Heart left ventricle (tissue), 16 donors: ENCODE measurements at regions not wholly inside any gene's neighbourhood (a gene's known extent, or its start where the extent isn't known, plus 50 kb on each side); places are given as distances from the start of the nearest gene placed in this dataset.

ENCODE experiments used
- ATAC-seq, 4 donors: fragments of 200-7000 bp; cut with Tn5 transposase; one replicate each; pipeline ENCODE4 v1.9.1; 2020 to 2022; ENCODE audit warnings: moderate library complexity in 4 of 4, mild to moderate bottlenecking in 3 of 4, moderate number of reproducible peaks in 1 of 4
- DNase-seq, 5 donors: peaks; one replicate each; pipeline ENCODE4 v3.0.0-alpha.2; 2020
- H3K27ac ChIP-seq, 12 donors: fragments of 200-600 bp; sonication (generic) in 4 of 12; one replicate each; pipeline versions ENCODE4 v1.5.0 to v1.8.0; 2016 to 2022; ENCODE audit warnings: mild to moderate bottlenecking in 2 of 12
- H3K27me3 ChIP-seq, 9 donors: fragments of 200-600 bp; sonication (generic) in 2 of 9; one replicate each; pipeline versions ENCODE4 v1.5.1 to v1.8.0; 2016 to 2022; ENCODE audit warnings: mild to moderate bottlenecking in 3 of 9
- H3K36me3 ChIP-seq, 9 donors: fragments of 200-600 bp; sonication (generic) in 2 of 9; one replicate each; pipeline versions ENCODE4 v1.5.0 to v1.8.0; 2018 to 2022; ENCODE audit warnings: mild to moderate bottlenecking in 2 of 9
- H3K4me1 ChIP-seq, 12 donors: fragments of 200-600 bp; sonication (generic) in 4 of 12; one replicate each; pipeline versions ENCODE4 v1.5.0 to v1.8.0; 2016 to 2022; ENCODE audit warnings: mild to moderate bottlenecking in 3 of 12
- H3K4me3 ChIP-seq, 12 donors: fragments of 200-600 bp; sonication (generic) in 4 of 12; one replicate each; pipeline versions ENCODE4 v1.5.0 to v1.8.0; 2017 to 2022; ENCODE audit warnings: mild to moderate bottlenecking in 9 of 12, moderate library complexity in 4 of 12
- H3K9me3 ChIP-seq, 12 donors: fragments of 200-600 bp; sonication (generic) in 4 of 12; one replicate each; pipeline versions ENCODE4 v1.5.0 to v1.8.0; 2016 to 2022; ENCODE audit warnings: mild to moderate bottlenecking in 1 of 12
- POLR2A ChIP-seq, 2 donors: fragments of 450-650 bp; IDR thresholded peaks; one replicate each; pipeline ENCODE4 v1.6.1; 2017; ENCODE audit warnings: antibody characterized with exemption in 2 of 2, mild to moderate bottlenecking in 2 of 2, moderate library complexity in 2 of 2
- WGBS, 4 donors: extraction: QIAGEN DNeasy Blood & Tissue Kit in 2 of 4; methylation state at CpG; one replicate each; pipeline versions ENCODE4 v1.1.5 to v1.1.7; 2013 to 2018; 5-methylcytosine and 5-hydroxymethylcytosine counted together
- intact Hi-C, 10 donors: fragments of 100-400 bp; cut with DNase I; formaldehyde crosslinking; loops; one replicate each; pipeline versions ENCODE4 v1.11.1 to v1.14.2; 2022
- TF ChIP-seq, protein P1 (sequence below), 12 donors: fragments of 200-600 bp; sonication (generic) in 4 of 12; IDR thresholded peaks; one replicate each; pipeline versions ENCODE4 v1.5.0 to v1.8.0; 2018 to 2022; ENCODE audit warnings: antibody characterized with exemption in 12 of 12, mild to moderate bottlenecking in 5 of 12
- donor health status: ischemic (EF 13 %, LVEDD 7.1; RV severe dilation, severe dysfunction).
- donor health status: healthy with polysubstance abuse.
- donor health status: DM: no; HTN: yes; CAD: no.
- donor health status: DM: no; HTN: no; CAD: no.
- donor health status: ischemic (EF 25% LVEDD 6.9; RV normal size, moderate dysfunction).
- donor health status: ischemic (EF 25% LVEDD 5.7; RV mildly dilated, moderate dysfunction).
- donor health status: healthy.
- donor health status: DM: yes; HTN: yes; CAD: no.
- donor health status: ischemic (EF 35%, LVEDD 5.7; RV mildly dilated, moderate dysfunction).
- donor health status: nonischemic (EF 11% LVEDD 7.7; RV severe dilation, severe dysfunction).
- donor health status: DM: yes; HTN: yes; CAD: no.
- donor health status: PGD.
- donor health status: ischemic (EF 29% LVEDD 5.4; RV normal size, mild dysfunction).
- donor health status: nonischemic (EF 23%, LVEDD 6.1; RV moderate dilation, normal function).

DNA sequence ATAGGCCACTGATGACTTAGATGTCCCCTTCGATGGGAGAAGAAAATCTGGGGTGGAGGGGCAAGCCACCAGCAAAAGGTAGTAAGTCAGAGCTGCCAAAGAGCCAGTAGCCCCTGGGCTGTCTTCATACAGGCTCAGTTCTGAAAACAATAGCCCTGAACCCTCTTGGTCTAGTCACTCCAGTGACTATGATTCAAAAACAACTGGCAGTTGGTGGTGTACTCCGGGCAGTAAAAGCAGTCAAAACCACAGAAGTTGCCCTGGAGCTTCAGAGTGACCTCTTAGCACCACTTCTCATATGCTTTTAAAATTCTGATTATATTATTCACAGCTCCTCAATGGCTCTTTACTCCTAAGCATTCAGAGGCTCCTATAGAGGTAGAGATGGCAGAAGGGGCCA lies 164.3 kb upstream of the MAMLD1 start:
- 73 to 98% (median 95%) methylated on average over 2 of the region's 2 CpGs for WGBS, 4 donors
- H3K4me3 ChIP-seq = no peak overlapping the region
- peaks cover 0 to 3% (median 0%) of the 10 kb centered on the region in 9 donors for H3K27me3 ChIP-seq
- H3K4me1 ChIP-seq = peaks cover 0 to 4% (median 0%) of the 10 kb centered on the region in 12 donors
- H3K27ac ChIP-seq = no peak overlapping the region
- TF ChIP-seq, protein P1, sequence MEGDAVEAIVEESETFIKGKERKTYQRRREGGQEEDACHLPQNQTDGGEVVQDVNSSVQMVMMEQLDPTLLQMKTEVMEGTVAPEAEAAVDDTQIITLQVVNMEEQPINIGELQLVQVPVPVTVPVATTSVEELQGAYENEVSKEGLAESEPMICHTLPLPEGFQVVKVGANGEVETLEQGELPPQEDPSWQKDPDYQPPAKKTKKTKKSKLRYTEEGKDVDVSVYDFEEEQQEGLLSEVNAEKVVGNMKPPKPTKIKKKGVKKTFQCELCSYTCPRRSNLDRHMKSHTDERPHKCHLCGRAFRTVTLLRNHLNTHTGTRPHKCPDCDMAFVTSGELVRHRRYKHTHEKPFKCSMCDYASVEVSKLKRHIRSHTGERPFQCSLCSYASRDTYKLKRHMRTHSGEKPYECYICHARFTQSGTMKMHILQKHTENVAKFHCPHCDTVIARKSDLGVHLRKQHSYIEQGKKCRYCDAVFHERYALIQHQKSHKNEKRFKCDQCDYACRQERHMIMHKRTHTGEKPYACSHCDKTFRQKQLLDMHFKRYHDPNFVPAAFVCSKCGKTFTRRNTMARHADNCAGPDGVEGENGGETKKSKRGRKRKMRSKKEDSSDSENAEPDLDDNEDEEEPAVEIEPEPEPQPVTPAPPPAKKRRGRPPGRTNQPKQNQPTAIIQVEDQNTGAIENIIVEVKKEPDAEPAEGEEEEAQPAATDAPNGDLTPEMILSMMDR (IDR thresholded peaks at IDR 0.05) = no peak
- TF ChIP-seq POLR2A (IDR thresholded peaks at IDR 0.05) = no peak
- H3K36me3 ChIP-seq = no peaks in the 10 kb centered on the region
- no peaks in the 10 kb centered on the region for H3K9me3 ChIP-seq
- intact Hi-C loops = no loop called here
- no peak for ATAC-seq
- DNase-seq = no peak

GRCh38 chrX:150199181-150199580 lies 163.9 kb upstream of the MAMLD1 start:
- Histone ChIP-seq H3K27ac (no peak overlapping the region), H3K27me3 (peaks cover 0 to 3% (median 0%) of the 10 kb centered on the region in 9 donors), H3K4me1 (peaks cover 0 to 4% (median 0%) of the 10 kb centered on the region in 12 donors), H3K9me3 (no peaks in the 10 kb centered on the region), H3K4me3 (no peak overlapping the region), H3K36me3 (no peaks in the 10 kb centered on the region)
- TF ChIP-seq, protein P1 (IDR thresholded peaks at IDR 0.05) = no peak
- no peak for TF ChIP-seq POLR2A (IDR thresholded peaks at IDR 0.05)
- ATAC-seq (no peak), DNase-seq (no peak)
- intact Hi-C loops = no loop called here
- 79 to 93% (median 86%) methylated on average over 5 of the region's 5 CpGs for WGBS, 4 donors

GRCh38 chrX:150199803-150200202 lies 163.3 kb upstream of the MAMLD1 start:
- intact Hi-C loops = loop anchor here in 5 of 10 donors (5.0 to 10.0 kb wide), 5 partner anchors 165 to 275 kb away; partner anchors contain the start of gene MAMLD1 (in 1 of the 5)
- WGBS, 4 donors = 65 to 84% (median 77%) methylated on average over 3 of the region's 3 CpGs
- ATAC-seq (no peak), DNase-seq (no peak)
- no peaks in the 10 kb centered on the region for H3K9me3 ChIP-seq
- H3K27ac ChIP-seq = no peak overlapping the region
- no peak overlapping the region for H3K4me3 ChIP-seq
- H3K27me3 ChIP-seq = peaks cover 0 to 3% (median 0%) of the 10 kb centered on the region in 9 donors
- peaks cover 0 to 4% (median 0%) of the 10 kb centered on the region in 12 donors for H3K4me1 ChIP-seq
- no peak for TF ChIP-seq POLR2A (IDR thresholded peaks at IDR 0.05)
- TF ChIP-seq, protein P1 (IDR thresholded peaks at IDR 0.05) = no peak
- no peaks in the 10 kb centered on the region for H3K36me3 ChIP-seq

- Histone ChIP-seq H3K36me3 (no peaks in the 10 kb centered on the region), H3K9me3 (no peaks in the 10 kb centered on the region), H3K27me3 (peaks cover 0 to 3% (median 0%) of the 10 kb centered on the region in 9 donors), H3K4me1 (peaks cover 0 to 4% (median 0%) of the 10 kb centered on the region in 12 donors), H3K4me3 (no peak overlapping the region), H3K27ac (no peak overlapping the region)
- WGBS, 4 donors = 90 to 100% (median 100%) methylated on average over 2 of the region's 2 CpGs; no CpG with 5 or more reads in 1 of the 4 donors
- no peak for ATAC-seq
- no peak for TF ChIP-seq POLR2A (IDR thresholded peaks at IDR 0.05)
- TF ChIP-seq, protein P1 (IDR thresholded peaks at IDR 0.05) = no peak
- intact Hi-C loops = loop anchor here in 5 of 10 donors (5.0 to 10.0 kb wide), 5 partner anchors 164 to 274 kb away; partner anchors contain the start of gene MAMLD1 (in 1 of the 5)
- no peak for DNase-seq
Observed at GRCh38 chrX:150200361-150200760, 162.8 kb upstream of the MAMLD1 start.
